ENCODE measurements at regions not wholly inside any gene's neighbourhood (a gene's known extent, or its start where the extent isn't known, plus 50 kb on each side); places are given as distances from the start of the nearest gene placed in this dataset.

DNA sequence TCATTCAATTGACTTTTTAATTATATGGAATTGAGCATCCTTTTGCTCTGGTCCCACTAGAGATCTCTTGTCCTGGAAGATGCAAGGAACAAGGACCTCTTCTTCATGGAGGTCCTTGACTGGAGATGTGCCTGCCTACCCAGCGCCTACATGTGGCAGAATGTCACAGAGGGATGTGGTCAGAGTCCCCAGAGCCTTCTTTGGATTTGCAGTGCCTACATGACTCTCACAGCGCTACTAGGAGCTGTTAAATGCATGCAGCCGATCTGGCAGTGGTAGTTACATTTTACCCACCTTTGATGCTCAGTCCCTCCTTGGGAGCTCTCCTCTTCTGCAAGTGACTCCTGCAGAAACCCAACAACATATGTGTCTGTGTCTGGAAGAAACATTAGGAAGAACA, 51.9 kb upstream of the ADTRP start:
- Mint-ChIP-seq H3K27ac (ENCODE audit: unreplicated experiment) (no peak overlapping the region), H3K4me1 (ENCODE audit: low read depth, unreplicated experiment) (peaks cover 10% of the 10 kb centered on the region), H3K36me3 (ENCODE audit: insufficient read depth, unreplicated experiment) (no peaks in the 10 kb centered on the region), H3K9me3 (ENCODE audit: unreplicated experiment) (no peaks in the 10 kb centered on the region), H3K4me3 (ENCODE audit: unreplicated experiment) (no peak overlapping the region), H3K27me3 (ENCODE audit: insufficient read depth, unreplicated experiment) (no peaks in the 10 kb centered on the region)
- intact Hi-C loops (cut with micrococcal nuclease; ENCODE audit: unreplicated experiment) = no loop called here
- Histone ChIP-seq H3K4me3 (ENCODE audit: low read depth, low read length) (no peak overlapping the region), H3K27me3 (replicated peaks; ENCODE audit: control insufficient read depth, insufficient read depth, low read length) (no peaks in the 10 kb centered on the region), H3K4me1 (no peaks in the 10 kb centered on the region), H3K36me3 (ENCODE audit: control insufficient read depth, insufficient read depth, low read length) (no peaks in the 10 kb centered on the region), H3K9me3 (no peaks in the 10 kb centered on the region)
- TF ChIP-seq, protein P1, sequence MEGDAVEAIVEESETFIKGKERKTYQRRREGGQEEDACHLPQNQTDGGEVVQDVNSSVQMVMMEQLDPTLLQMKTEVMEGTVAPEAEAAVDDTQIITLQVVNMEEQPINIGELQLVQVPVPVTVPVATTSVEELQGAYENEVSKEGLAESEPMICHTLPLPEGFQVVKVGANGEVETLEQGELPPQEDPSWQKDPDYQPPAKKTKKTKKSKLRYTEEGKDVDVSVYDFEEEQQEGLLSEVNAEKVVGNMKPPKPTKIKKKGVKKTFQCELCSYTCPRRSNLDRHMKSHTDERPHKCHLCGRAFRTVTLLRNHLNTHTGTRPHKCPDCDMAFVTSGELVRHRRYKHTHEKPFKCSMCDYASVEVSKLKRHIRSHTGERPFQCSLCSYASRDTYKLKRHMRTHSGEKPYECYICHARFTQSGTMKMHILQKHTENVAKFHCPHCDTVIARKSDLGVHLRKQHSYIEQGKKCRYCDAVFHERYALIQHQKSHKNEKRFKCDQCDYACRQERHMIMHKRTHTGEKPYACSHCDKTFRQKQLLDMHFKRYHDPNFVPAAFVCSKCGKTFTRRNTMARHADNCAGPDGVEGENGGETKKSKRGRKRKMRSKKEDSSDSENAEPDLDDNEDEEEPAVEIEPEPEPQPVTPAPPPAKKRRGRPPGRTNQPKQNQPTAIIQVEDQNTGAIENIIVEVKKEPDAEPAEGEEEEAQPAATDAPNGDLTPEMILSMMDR (IDR thresholded peaks at IDR 0.05; ENCODE audit: insufficient read depth in 1 of 2, low read depth in 1 of 2, low read length in 1 of 2, severe bottlenecking in 1 of 2, unreplicated experiment in 1 of 2) = no peak
- DNase-seq = no peak
- ChIA-PET POLR2A (no interaction called here), CTCF (no interaction called here)
- no TSS peak for BruUV-seq (replicated peaks)

DNA sequence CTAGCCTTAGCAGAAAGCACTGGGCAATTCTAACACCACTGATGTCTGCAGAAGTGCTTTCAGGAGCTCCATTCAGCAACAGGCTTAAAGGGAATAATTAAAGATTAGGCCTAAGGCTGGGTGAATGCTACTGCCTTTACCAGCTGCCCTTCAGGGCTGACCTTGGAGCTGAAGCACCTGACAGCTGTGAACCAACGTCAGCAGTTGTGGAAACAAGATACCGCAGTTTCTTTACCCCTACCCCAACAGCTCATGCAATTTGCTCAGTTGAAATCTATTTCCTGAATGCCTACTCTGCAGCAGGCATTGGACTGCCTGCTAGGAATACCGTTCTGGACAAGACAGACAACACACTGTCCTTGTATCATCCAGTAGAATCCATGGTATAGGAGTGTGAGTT, 51.5 kb upstream of the ADTRP start:
- H3K9me3 Mint-ChIP-seq (ENCODE audit: unreplicated experiment) = no peaks in the 10 kb centered on the region
- TF ChIP-seq, protein P1 (IDR thresholded peaks at IDR 0.05; ENCODE audit: insufficient read depth in 1 of 2, low read depth in 1 of 2, low read length in 1 of 2, severe bottlenecking in 1 of 2, unreplicated experiment in 1 of 2) = no peak
- peaks cover 10% of the 10 kb centered on the region for H3K4me1 Mint-ChIP-seq (ENCODE audit: low read depth, unreplicated experiment)
- Histone ChIP-seq H3K4me3 (ENCODE audit: low read depth, low read length) (no peak overlapping the region), H3K27me3 (replicated peaks; ENCODE audit: control insufficient read depth, insufficient read depth, low read length) (no peaks in the 10 kb centered on the region), H3K36me3 (ENCODE audit: control insufficient read depth, insufficient read depth, low read length) (no peaks in the 10 kb centered on the region), H3K4me1 (no peaks in the 10 kb centered on the region), H3K9me3 (no peaks in the 10 kb centered on the region)
- ChIA-PET CTCF (no interaction called here), POLR2A (no interaction called here)
- H3K27me3 Mint-ChIP-seq (ENCODE audit: insufficient read depth, unreplicated experiment) = no peaks in the 10 kb centered on the region
- intact Hi-C loops (cut with micrococcal nuclease; ENCODE audit: unreplicated experiment) = no loop called here
- BruUV-seq (replicated peaks) = no TSS peak
- H3K4me3 Mint-ChIP-seq (ENCODE audit: unreplicated experiment) = no peak overlapping the region
- no peak overlapping the region for H3K27ac Mint-ChIP-seq (ENCODE audit: unreplicated experiment)
- H3K36me3 Mint-ChIP-seq (ENCODE audit: insufficient read depth, unreplicated experiment) = no peaks in the 10 kb centered on the region
- no peak for DNase-seq

DNA sequence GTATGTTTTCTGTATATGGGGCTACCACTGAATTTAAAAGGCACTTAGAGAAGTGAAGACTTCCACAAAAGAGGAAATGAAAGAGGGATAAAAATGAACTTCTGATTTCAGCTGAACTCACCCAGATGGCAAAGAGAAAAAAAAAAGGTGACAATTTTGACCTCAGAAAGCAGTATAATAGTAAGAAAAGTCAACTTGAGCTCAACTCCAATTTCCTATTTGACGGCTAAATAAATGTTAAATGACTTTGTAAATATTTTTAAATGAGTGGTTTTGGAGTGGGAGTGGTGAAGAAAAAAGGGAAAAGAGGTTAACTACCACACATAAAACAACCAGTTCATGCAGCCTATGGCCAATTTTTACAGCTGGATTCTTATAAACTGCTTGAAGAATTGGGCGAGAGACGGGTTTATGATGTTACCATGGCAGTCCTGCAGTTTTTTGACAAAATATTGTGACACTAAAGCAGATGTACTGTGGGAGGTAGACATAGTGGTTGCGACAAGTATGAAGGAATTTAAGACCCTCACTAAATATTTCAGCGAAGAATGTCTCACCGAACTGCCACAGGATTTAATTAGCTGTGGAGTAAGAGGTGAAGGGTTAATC, 49.8 kb upstream of the ADTRP start:
- no peaks in the 10 kb centered on the region for H3K9me3 ChIP-seq
- Mint-ChIP-seq H3K9me3 (ENCODE audit: unreplicated experiment) (no peaks in the 10 kb centered on the region), H3K4me3 (ENCODE audit: unreplicated experiment) (no peak overlapping the region), H3K27ac (ENCODE audit: unreplicated experiment) (no peak overlapping the region), H3K4me1 (ENCODE audit: low read depth, unreplicated experiment) (peaks cover 7% of the 10 kb centered on the region), H3K36me3 (ENCODE audit: insufficient read depth, unreplicated experiment) (no peaks in the 10 kb centered on the region), H3K27me3 (ENCODE audit: insufficient read depth, unreplicated experiment) (no peaks in the 10 kb centered on the region)
- POLR2A ChIA-PET = no interaction called here
- CTCF ChIA-PET = no interaction called here
- BruUV-seq (replicated peaks) = no TSS peak
- no peak for DNase-seq
- H3K4me3 ChIP-seq (ENCODE audit: low read depth, low read length) = no peak overlapping the region
- H3K4me1 ChIP-seq = no peaks in the 10 kb centered on the region
- no peaks in the 10 kb centered on the region for H3K36me3 ChIP-seq (ENCODE audit: control insufficient read depth, insufficient read depth, low read length)
- intact Hi-C loops (cut with micrococcal nuclease; ENCODE audit: unreplicated experiment) = no loop called here
- H3K27me3 ChIP-seq (replicated peaks; ENCODE audit: control insufficient read depth, insufficient read depth, low read length) = no peaks in the 10 kb centered on the region
- TF ChIP-seq, protein P1 (IDR thresholded peaks at IDR 0.05; ENCODE audit: insufficient read depth in 1 of 2, low read depth in 1 of 2, low read length in 1 of 2, severe bottlenecking in 1 of 2, unreplicated experiment in 1 of 2) = no peak

Measured in Caco-2 (cell line).